ENCODE measurements at regions not wholly inside any gene's neighbourhood (a gene's known extent, or its start where the extent isn't known, plus 50 kb on each side); places are given as distances from the start of the nearest gene placed in this dataset.
"Not testable (repeated sequence)": the region's sequence is repeated elsewhere in the genome, so short reads cannot be mapped to it uniquely, and the experiment has no call there.

DNA sequence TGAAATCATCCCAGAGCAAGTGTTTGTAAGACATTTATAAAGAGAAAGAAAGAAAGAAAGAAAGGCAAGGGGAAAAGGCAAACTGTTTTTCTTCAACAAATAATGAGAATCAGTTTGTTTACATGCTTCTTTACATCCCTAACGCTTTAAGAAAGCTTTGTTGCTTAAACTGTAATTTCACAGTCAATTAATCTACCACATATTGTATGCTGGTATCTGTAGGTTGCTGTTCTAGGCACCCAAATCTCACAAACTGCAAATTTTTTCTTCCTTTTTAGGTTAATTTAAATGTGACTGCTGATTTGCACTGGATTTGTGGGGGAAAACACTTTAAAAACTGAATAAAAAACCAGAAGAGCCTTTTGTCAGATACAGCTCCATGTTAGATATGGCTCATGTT lies 384.2 kb downstream of the ATP23 start:
- Mint-ChIP-seq H3K9me3 (no peaks in the 10 kb centered on the region), H3K4me3 (no peak overlapping the region), H3K36me3 (no peaks in the 10 kb centered on the region), H3K27me3 (peaks cover 0 to 8% of the 10 kb centered on the region in 2 donors), H3K4me1 (no peaks in the 10 kb centered on the region), H3K27ac (no peak overlapping the region)
- Histone ChIP-seq H3K27me3 (replicated peaks in 1 of 2; ENCODE audit: control insufficient read depth in 2 of 2, extremely low read depth in 1 of 2, insufficient read depth in 2 of 2, low read length in 1 of 2) (no peaks in the 10 kb centered on the region), H3K27ac (ENCODE audit: low read length) (no peak overlapping the region), H3K36me3 (ENCODE audit: control insufficient read depth in 2 of 2, extremely low read depth in 1 of 2, insufficient read depth in 1 of 2, low read length in 1 of 2) (no peaks in the 10 kb centered on the region), H3K9me3 (no peaks in the 10 kb centered on the region), H3K4me1 (ENCODE audit: control insufficient read depth in 1 of 2, extremely low read depth in 1 of 2, insufficient read depth in 2 of 2, low read length in 2 of 2) (no peaks in the 10 kb centered on the region), H3K4me3 (ENCODE audit: control insufficient read depth in 1 of 2, extremely low read depth in 1 of 2, low read length in 1 of 2) (no peak overlapping the region)
- CTCF ChIA-PET: no interaction called here
- no CpG with 5 or more reads among the region's 1 CpG for WGBS (ENCODE audit: insufficient coverage)
- ATAC-seq (replicated peaks in 1 of 4) (no peak), DNase-seq (no peak)
- POLR2A ChIA-PET: no interaction called here

DNA sequence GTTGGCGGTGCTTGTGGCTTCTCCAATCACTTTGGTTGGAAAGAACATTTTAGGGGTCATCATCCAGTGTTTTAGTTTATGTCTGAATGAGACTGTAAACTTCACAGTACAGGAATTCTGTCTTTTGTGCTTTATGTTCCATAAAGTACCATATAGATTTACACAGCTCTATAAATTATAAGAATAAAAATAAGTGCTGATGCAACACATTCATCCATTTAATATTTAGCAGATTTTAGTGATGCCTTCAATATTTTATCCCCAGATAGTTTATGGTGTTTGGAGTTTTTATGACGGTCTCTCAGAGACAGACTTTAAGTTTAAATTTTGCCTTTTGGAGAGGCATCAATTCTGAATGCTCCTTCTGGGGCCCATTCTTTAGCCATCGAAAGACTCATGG lies 385.2 kb downstream of the ATP23 start:
- no peaks in the 10 kb centered on the region for H3K36me3 Mint-ChIP-seq
- DNase-seq (no peak), ATAC-seq (replicated peaks in 1 of 4) (no peak)
- H3K27me3 Mint-ChIP-seq: peaks cover 0 to 4% of the 10 kb centered on the region in 2 donors
- WGBS (ENCODE audit: insufficient coverage): 90% methylated on average over 1 of the region's 3 CpGs
- no peak overlapping the region for H3K4me3 Mint-ChIP-seq
- no peaks in the 10 kb centered on the region for H3K4me1 Mint-ChIP-seq
- H3K27me3 ChIP-seq (replicated peaks in 1 of 2; ENCODE audit: control insufficient read depth in 2 of 2, extremely low read depth in 1 of 2, insufficient read depth in 2 of 2, low read length in 1 of 2): no peaks in the 10 kb centered on the region
- H3K4me3 ChIP-seq (ENCODE audit: control insufficient read depth in 1 of 2, extremely low read depth in 1 of 2, low read length in 1 of 2): no peak overlapping the region
- H3K27ac ChIP-seq (ENCODE audit: low read length): no peak overlapping the region
- ChIA-PET POLR2A (no interaction called here), CTCF (no interaction called here)
- no peak overlapping the region for H3K27ac Mint-ChIP-seq
- no peaks in the 10 kb centered on the region for H3K9me3 ChIP-seq
- no peaks in the 10 kb centered on the region for H3K9me3 Mint-ChIP-seq
- no peaks in the 10 kb centered on the region for H3K4me1 ChIP-seq (ENCODE audit: control insufficient read depth in 1 of 2, extremely low read depth in 1 of 2, insufficient read depth in 2 of 2, low read length in 2 of 2)
- no peaks in the 10 kb centered on the region for H3K36me3 ChIP-seq (ENCODE audit: control insufficient read depth in 2 of 2, extremely low read depth in 1 of 2, insufficient read depth in 1 of 2, low read length in 1 of 2)

DNA sequence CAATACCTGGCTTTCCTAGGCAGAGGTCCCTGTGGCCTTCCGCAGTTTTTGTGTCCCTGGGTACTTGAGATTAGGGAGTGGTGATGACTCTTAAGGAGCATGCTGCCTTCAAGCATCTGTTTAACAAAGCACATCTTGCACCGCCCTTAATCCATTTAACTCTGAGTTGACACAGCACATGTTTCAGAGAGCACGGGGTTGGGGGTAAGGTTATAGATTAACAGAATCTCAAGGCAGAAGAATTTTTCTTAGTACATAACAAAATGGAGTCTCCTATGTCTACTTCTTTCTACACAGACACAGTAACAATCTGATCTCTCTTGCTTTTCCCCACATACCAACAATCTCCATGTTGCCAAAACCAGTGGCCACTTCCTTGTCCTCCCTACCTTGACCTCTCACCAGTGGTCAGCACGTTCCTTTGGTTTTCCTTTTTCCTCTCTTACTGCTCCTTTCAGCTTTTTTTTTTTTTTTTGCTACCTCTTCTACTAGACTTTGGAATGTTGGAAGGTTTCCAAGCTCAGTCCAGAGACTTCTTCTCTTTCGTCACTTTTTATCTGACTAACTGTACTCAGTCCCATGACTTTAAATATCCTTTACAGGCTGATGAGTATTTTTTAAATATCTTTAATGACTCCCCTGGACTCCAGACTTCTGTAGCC lies 395.3 kb downstream of the ATP23 start:
- DNase-seq; H3K36me3 ChIP-seq (ENCODE audit: control insufficient read depth in 2 of 2, extremely low read depth in 1 of 2, insufficient read depth in 1 of 2, low read length in 1 of 2); H3K27me3 ChIP-seq (replicated peaks in 1 of 2; ENCODE audit: control insufficient read depth in 2 of 2, extremely low read depth in 1 of 2, insufficient read depth in 2 of 2, low read length in 1 of 2); H3K4me3 ChIP-seq (ENCODE audit: control insufficient read depth in 1 of 2, extremely low read depth in 1 of 2, low read length in 1 of 2); POLR2A ChIA-PET; H3K9me3 Mint-ChIP-seq; H3K4me3 Mint-ChIP-seq; H3K4me1 Mint-ChIP-seq; H3K36me3 Mint-ChIP-seq; H3K9me3 ChIP-seq; H3K4me1 ChIP-seq (ENCODE audit: control insufficient read depth in 1 of 2, extremely low read depth in 1 of 2, insufficient read depth in 2 of 2, low read length in 2 of 2); CTCF ChIA-PET; H3K27ac Mint-ChIP-seq; H3K27ac ChIP-seq (ENCODE audit: low read length); ATAC-seq (replicated peaks in 1 of 4): not testable (repeated sequence)
- WGBS (ENCODE audit: insufficient coverage): no CpG with 5 or more reads among the region's 5 CpGs
- peaks cover 12 to 19% of the 10 kb centered on the region in 2 donors for H3K27me3 Mint-ChIP-seq

DNA sequence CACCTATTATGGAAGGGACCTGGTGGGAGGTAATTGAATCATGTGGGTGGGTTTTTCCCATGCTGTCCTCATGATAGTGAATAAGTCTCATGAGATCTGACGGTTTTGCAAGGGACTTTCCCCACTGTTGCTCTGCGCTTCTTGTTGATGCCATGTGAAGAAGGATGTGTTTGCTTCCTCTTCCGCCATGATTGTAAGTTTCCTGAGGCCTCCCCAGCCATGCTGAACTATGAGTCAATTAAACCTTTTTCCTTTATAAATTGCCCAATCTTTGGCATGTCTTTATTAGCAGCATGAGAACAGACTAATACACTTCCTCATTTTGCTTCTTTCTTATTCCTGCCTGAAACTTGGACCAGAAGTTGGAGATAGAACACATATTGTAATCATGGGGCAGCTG lies 396.2 kb downstream of the ATP23 start:
- H3K9me3 Mint-ChIP-seq; H3K4me3 Mint-ChIP-seq; DNase-seq; H3K27ac ChIP-seq (ENCODE audit: low read length); ATAC-seq (replicated peaks in 1 of 4); H3K27ac Mint-ChIP-seq; H3K9me3 ChIP-seq; H3K36me3 ChIP-seq (ENCODE audit: control insufficient read depth in 2 of 2, extremely low read depth in 1 of 2, insufficient read depth in 1 of 2, low read length in 1 of 2); H3K4me1 ChIP-seq (ENCODE audit: control insufficient read depth in 1 of 2, extremely low read depth in 1 of 2, insufficient read depth in 2 of 2, low read length in 2 of 2); H3K27me3 ChIP-seq (replicated peaks in 1 of 2; ENCODE audit: control insufficient read depth in 2 of 2, extremely low read depth in 1 of 2, insufficient read depth in 2 of 2, low read length in 1 of 2); H3K36me3 Mint-ChIP-seq; CTCF ChIA-PET; H3K4me1 Mint-ChIP-seq; POLR2A ChIA-PET; H3K4me3 ChIP-seq (ENCODE audit: control insufficient read depth in 1 of 2, extremely low read depth in 1 of 2, low read length in 1 of 2): not testable (repeated sequence)
- H3K27me3 Mint-ChIP-seq: peaks cover 12 to 22% of the 10 kb centered on the region in 2 donors
- WGBS (ENCODE audit: insufficient coverage): 75% methylated on average over 3 of the region's 3 CpGs

DNA sequence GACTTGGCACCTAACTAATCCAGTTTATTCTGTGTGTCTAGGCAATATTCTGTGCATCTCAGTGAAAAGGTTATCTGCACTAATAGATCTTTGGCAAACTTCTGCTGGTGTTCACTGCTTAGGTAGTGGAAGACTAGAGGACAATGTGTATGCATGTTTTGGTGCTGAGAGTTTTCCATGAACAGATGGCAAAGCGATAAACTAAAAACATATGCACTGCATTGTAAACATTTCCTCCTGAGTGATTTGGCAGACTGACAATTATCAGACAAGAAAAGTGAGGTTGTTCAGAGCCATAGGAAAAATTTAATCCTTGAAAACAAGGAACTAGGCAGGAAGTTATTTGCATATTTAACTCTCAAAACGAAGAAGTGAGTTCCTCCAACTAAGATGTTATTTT lies 400.4 kb downstream of the ATP23 start:
- no peak overlapping the region for H3K27ac Mint-ChIP-seq
- ATAC-seq (replicated peaks in 1 of 4) (no peak), DNase-seq (no peak)
- H3K27ac ChIP-seq (ENCODE audit: low read length): no peak overlapping the region
- POLR2A ChIA-PET: no interaction called here
- no peak overlapping the region for H3K4me3 Mint-ChIP-seq
- H3K4me3 ChIP-seq (ENCODE audit: control insufficient read depth in 1 of 2, extremely low read depth in 1 of 2, low read length in 1 of 2): no peak overlapping the region
- H3K27me3 ChIP-seq (replicated peaks in 1 of 2; ENCODE audit: control insufficient read depth in 2 of 2, extremely low read depth in 1 of 2, insufficient read depth in 2 of 2, low read length in 1 of 2): peaks cover 0 to 7% of the 10 kb centered on the region in 2 experiments
- H3K36me3 Mint-ChIP-seq: no peaks in the 10 kb centered on the region
- WGBS (ENCODE audit: insufficient coverage): no CpG with 5 or more reads among the region's 2 CpGs
- no peaks in the 10 kb centered on the region for H3K4me1 ChIP-seq (ENCODE audit: control insufficient read depth in 1 of 2, extremely low read depth in 1 of 2, insufficient read depth in 2 of 2, low read length in 2 of 2)
- no peaks in the 10 kb centered on the region for H3K9me3 ChIP-seq
- CTCF ChIA-PET: no interaction called here
- peaks cover 0 to 9% (median 0%) of the 10 kb centered on the region in 3 donors for H3K9me3 Mint-ChIP-seq
- H3K36me3 ChIP-seq (ENCODE audit: control insufficient read depth in 2 of 2, extremely low read depth in 1 of 2, insufficient read depth in 1 of 2, low read length in 1 of 2): no peaks in the 10 kb centered on the region
- peaks cover 0 to 2% (median 0%) of the 10 kb centered on the region in 3 donors for H3K4me1 Mint-ChIP-seq
- peaks cover 26 to 40% of the 10 kb centered on the region in 2 donors for H3K27me3 Mint-ChIP-seq

DNA sequence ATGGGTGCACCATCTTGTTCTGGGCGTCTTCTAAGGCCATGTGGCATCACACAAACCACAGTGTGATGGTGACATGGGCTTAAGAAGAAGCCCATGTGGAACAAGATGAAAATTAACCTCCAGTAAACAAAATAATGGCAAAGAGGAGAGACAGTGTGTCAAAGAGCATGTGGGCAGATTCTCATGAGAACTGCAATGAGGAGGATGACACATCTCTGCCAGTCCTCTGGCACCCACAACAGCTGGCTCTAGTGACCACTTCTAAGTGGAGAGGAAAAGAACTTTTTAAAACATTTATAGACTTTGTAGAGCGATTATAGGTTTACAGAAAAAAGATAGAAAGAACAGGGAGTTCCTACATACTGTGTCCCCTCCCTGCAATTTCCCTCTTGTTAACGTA lies 401.4 kb downstream of the ATP23 start:
- CTCF ChIA-PET: no interaction called here
- ATAC-seq (replicated peaks in 1 of 4): no peak
- no peaks in the 10 kb centered on the region for H3K36me3 ChIP-seq (ENCODE audit: control insufficient read depth in 2 of 2, extremely low read depth in 1 of 2, insufficient read depth in 1 of 2, low read length in 1 of 2)
- Mint-ChIP-seq H3K27ac (no peak overlapping the region), H3K27me3 (peaks cover 26 to 37% of the 10 kb centered on the region in 2 donors), H3K36me3 (no peaks in the 10 kb centered on the region), H3K4me1 (peaks cover 0 to 2% (median 0%) of the 10 kb centered on the region in 3 donors), H3K9me3 (peaks cover 0 to 6% (median 0%) of the 10 kb centered on the region in 3 donors), H3K4me3 (no peak overlapping the region)
- H3K9me3 ChIP-seq: no peaks in the 10 kb centered on the region
- WGBS (ENCODE audit: insufficient coverage): no CpG with 5 or more reads among the region's 3 CpGs
- POLR2A ChIA-PET: no interaction called here
- DNase-seq: no peak
- peaks cover 0 to 7% of the 10 kb centered on the region in 2 experiments for H3K27me3 ChIP-seq (replicated peaks in 1 of 2; ENCODE audit: control insufficient read depth in 2 of 2, extremely low read depth in 1 of 2, insufficient read depth in 2 of 2, low read length in 1 of 2)
- no peak overlapping the region for H3K27ac ChIP-seq (ENCODE audit: low read length)
- no peak overlapping the region for H3K4me3 ChIP-seq (ENCODE audit: control insufficient read depth in 1 of 2, extremely low read depth in 1 of 2, low read length in 1 of 2)
- H3K4me1 ChIP-seq (ENCODE audit: control insufficient read depth in 1 of 2, extremely low read depth in 1 of 2, insufficient read depth in 2 of 2, low read length in 2 of 2): no peaks in the 10 kb centered on the region
